ENCODE measurements at regions not wholly inside any gene's neighbourhood (a gene's known extent, or its start where the extent isn't known, plus 50 kb on each side); places are given as distances from the start of the nearest gene placed in this dataset.

DNA sequence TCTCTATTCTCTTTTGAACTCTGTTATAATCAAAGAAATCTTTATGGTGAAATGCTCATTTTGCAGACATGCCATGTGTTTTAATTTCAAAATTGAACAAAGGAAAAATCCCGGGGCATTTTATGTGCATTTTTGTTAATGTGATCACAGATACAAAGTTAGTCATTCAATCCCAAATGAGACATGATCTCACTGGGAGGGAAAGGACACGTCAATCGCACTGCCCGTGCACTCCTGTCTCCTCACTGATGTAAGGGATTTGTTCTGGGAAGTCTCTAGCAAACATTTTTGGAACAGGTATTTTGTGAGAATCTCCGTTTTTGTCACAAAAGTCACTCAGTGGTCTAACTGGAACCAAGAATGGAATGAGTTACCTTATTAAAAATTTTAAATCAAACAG, 97.9 kb upstream of the RANBP6 start:
- TF ChIP-seq, protein P1, sequence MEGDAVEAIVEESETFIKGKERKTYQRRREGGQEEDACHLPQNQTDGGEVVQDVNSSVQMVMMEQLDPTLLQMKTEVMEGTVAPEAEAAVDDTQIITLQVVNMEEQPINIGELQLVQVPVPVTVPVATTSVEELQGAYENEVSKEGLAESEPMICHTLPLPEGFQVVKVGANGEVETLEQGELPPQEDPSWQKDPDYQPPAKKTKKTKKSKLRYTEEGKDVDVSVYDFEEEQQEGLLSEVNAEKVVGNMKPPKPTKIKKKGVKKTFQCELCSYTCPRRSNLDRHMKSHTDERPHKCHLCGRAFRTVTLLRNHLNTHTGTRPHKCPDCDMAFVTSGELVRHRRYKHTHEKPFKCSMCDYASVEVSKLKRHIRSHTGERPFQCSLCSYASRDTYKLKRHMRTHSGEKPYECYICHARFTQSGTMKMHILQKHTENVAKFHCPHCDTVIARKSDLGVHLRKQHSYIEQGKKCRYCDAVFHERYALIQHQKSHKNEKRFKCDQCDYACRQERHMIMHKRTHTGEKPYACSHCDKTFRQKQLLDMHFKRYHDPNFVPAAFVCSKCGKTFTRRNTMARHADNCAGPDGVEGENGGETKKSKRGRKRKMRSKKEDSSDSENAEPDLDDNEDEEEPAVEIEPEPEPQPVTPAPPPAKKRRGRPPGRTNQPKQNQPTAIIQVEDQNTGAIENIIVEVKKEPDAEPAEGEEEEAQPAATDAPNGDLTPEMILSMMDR (IDR thresholded peaks at IDR 0.05; ENCODE audit: poor library complexity, severe bottlenecking), result no peak
- TF ChIP-seq POLR2AphosphoS5 (IDR thresholded peaks at IDR 0.05), result no peak
- TF ChIP-seq, protein P2, sequence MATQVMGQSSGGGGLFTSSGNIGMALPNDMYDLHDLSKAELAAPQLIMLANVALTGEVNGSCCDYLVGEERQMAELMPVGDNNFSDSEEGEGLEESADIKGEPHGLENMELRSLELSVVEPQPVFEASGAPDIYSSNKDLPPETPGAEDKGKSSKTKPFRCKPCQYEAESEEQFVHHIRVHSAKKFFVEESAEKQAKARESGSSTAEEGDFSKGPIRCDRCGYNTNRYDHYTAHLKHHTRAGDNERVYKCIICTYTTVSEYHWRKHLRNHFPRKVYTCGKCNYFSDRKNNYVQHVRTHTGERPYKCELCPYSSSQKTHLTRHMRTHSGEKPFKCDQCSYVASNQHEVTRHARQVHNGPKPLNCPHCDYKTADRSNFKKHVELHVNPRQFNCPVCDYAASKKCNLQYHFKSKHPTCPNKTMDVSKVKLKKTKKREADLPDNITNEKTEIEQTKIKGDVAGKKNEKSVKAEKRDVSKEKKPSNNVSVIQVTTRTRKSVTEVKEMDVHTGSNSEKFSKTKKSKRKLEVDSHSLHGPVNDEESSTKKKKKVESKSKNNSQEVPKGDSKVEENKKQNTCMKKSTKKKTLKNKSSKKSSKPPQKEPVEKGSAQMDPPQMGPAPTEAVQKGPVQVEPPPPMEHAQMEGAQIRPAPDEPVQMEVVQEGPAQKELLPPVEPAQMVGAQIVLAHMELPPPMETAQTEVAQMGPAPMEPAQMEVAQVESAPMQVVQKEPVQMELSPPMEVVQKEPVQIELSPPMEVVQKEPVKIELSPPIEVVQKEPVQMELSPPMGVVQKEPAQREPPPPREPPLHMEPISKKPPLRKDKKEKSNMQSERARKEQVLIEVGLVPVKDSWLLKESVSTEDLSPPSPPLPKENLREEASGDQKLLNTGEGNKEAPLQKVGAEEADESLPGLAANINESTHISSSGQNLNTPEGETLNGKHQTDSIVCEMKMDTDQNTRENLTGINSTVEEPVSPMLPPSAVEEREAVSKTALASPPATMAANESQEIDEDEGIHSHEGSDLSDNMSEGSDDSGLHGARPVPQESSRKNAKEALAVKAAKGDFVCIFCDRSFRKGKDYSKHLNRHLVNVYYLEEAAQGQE (IDR thresholded peaks at IDR 0.05; ENCODE audit: borderline replicate concordance), result no peak
- no peak for TF ChIP-seq EZH2 (IDR thresholded peaks at IDR 0.05; ENCODE audit: borderline replicate concordance, insufficient read depth, low read length, poor library complexity, severe bottlenecking)
- TF ChIP-seq RAD21 (conservative IDR thresholded peaks at IDR 0.05), result no peak
- no peak for TF ChIP-seq MXI1 (conservative IDR thresholded peaks at IDR 0.05; ENCODE audit: poor library complexity, severe bottlenecking)
- TF ChIP-seq EP300 (conservative IDR thresholded peaks at IDR 0.05; ENCODE audit: poor library complexity, severe bottlenecking), result no peak
